HG03469 (cell line): ENCODE measurements at regions not wholly inside any gene's neighbourhood (a gene's known extent, or its start where the extent isn't known, plus 50 kb on each side); places are given as distances from the start of the nearest gene placed in this dataset.
"Not testable (repeated sequence)": the region's sequence is repeated elsewhere in the genome, so short reads cannot be mapped to it uniquely, and the experiment has no call there.

Experiments
- ATAC-seq: cut with Tn5 transposase; IDR thresholded peaks from one replicate; pipeline ENCODE4 v1.9.1; 2021; ENCODE audit warnings: mild to moderate bottlenecking, moderate library complexity, moderate number of reproducible peaks; ENCODE audit not compliant: unreplicated experiment

- ATAC-seq, result no peak
Observed at GRCh38 chr6:27679964-27680694, 207.2 kb upstream of the ZNF184 start.

DNA sequence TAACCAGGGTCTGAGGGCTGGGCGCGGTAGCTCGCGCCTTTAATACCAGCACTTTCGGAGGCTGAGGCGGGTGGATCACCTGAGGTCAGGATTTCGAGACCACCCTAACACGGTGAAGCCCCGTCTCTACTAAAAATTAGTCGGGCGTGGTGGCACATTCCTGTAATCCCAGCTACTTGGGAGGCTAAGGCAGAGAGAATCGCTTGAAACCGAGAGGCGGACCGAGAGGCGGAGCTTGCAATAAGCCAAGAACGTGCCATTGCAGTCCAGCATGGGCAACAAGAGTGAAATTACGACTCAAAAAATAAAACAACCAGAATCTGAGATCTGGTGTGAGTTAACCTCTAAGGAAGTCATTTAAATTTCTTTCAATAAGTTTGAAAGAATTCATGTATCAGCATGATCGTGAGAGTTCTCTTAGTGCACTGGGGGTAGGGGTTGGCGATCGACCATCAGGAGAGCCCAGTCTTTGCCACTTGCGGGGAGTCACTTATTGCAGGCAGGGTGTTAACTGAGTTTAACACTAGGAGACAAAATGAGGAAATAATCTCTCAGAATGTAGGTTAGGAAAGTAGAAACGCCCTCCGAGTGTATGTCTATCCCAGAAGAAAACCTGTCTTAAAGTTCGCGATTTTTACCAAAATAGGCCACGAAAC, 206.5 kb upstream of the ZNF184 start:
- ATAC-seq, result no peak

GRCh38 chr6:27678469-27678868, 205.6 kb upstream of the ZNF184 start:
- no peak for ATAC-seq

DNA sequence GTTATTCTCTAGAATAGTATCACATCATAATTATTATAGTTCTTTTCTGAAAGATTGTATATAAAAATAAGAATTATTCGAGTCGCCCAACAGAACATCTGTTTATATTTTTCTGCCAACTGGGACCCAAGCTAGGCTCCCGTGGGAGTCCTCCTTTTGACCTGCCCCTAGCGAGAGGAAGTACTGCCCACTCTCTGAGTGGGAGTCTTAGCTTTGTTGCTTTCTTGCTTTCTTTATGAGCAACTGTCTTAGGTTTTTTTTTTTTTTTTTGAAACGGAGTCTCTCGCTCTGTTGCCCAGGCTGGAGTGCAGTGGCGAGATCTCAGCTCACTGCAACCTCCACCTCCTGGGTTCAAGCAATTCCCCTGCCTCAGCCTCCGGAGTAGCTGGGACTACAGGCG, 202.0 kb upstream of the ZNF184 start:
- ATAC-seq, result no peak

DNA sequence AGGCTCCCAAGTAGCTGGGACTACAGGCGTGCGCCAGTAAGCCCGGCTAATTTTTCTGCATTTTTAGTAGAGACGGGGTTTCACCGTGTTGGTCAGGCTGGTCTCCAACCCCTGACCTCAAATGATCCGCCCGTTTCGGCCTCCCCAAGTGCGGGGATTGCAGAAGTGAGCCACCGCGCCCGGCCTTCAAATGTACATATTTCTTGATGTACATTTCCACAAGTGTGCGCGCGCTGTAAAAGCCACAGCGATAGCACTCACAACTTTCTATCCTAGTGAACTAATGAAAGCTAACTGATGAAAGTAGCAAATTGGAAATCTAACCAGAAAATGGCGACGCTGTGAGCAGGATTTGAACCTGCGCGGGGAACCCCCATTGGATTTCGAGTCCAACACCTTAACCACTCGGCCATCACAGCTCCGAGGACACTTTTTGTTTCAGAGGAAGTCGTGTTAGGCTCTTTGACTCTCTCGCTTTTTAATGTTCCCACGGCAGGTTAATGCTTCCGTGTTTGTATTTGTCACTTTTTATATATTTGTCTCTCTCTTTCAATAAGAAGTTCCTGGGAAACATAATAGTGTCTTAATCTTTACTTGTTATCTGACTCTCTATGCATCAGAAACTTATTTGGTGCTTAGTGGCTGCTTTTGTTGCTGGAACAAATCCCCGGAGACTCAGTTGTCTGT, 199.4 kb upstream of the ZNF184 start:
- peak; percentile 30 for ATAC-seq

GRCh38 chr6:27669624-27670301, 196.9 kb upstream of the ZNF184 start:
- no peak for ATAC-seq

GRCh38 chr6:27669295-27669623, 196.4 kb upstream of the ZNF184 start:
- ATAC-seq, result no peak

DNA sequence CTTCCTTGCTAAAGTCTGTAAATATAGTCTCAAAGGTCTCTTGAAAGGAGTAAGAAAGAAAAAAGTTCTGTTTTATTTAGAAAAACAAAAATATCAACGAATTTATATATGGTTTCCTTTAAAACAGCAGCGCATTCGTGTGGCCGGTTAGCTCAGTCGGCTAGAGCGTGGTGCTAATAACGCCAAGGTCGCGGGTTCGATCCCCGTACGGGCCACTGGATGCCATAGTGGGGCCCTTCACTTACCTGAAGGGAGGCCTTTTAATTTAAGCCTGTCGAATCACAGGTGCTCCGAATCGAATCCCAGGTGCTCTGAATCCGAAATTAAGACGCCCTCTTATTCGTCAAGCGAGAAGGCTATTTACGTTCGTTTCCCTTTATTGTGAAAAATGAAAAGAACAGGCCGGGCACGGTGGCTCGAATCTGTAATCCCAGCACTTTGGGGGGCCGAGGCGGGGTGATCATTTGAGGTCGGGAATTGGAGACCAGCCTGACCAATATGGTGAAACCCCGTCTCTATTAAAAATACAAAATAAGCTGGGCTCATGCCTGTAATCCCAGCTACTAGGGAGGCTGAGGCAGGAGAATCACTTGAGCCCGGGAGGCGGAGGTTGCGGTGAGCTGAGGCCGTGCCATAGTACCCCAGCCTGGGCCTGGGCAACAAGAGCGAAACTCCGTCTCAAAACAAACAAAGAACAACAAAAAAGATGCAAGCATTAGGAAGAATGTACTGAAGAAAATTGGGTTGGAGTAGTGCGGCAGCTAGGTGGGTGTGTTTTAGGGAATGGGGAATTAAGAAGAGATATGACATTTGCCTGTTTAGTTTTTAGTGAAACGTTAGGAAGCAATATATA, 195.8 kb upstream of the ZNF184 start:
- no peak for ATAC-seq

GRCh38 chr6:27667657-27668441, 194.9 kb upstream of the ZNF184 start:
- ATAC-seq, result no peak

DNA sequence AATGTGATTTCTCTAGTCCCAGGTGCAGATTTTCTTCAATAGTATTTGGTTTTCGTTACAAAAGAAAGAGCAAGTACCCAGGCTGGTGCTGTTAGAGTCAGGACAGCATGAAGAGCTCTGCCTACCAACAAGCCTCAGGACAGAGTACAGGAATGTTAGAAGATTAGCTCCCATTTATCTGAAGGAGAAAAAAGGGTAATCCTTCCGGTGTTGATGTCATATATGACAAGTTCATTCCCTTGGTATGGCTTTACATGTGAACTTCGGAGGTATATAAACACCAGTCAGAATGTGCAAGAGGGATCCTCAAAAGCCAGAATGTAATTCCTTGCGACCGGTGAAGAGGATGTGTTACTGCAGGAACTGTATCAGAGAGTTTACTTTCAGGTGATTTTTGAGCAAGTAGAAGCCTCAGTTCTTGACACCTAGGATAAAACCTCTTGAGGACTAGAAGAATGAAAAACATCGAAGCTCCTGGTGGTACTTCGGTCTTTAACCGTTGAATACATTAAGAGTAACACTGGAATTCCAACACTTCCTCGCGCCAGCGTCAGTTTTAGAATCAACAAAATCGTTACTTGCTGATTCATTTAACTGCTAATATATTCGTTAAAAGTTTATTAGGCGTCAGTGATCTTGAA, 194.2 kb upstream of the ZNF184 start:
- no peak for ATAC-seq

DNA sequence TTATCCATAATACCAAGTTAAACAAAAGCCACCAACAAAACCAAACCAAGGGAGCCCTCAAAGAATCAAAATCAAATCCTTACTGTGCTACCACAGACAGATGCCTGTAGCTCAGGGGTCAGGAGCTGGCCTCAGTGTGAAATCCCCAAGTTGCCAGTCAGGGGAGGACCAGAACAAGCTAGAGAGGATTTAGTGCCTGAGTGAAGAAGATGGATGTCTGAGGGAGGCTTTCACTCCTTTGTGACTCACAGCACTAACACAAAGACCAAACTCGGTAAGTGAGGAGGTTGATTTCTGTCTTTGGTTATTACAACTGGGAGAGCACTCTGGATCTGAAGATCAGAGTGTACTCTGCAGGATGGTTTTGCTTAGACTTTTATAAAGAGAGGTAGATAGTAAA, 189.9 kb upstream of the ZNF184 start:
- no peak for ATAC-seq

DNA sequence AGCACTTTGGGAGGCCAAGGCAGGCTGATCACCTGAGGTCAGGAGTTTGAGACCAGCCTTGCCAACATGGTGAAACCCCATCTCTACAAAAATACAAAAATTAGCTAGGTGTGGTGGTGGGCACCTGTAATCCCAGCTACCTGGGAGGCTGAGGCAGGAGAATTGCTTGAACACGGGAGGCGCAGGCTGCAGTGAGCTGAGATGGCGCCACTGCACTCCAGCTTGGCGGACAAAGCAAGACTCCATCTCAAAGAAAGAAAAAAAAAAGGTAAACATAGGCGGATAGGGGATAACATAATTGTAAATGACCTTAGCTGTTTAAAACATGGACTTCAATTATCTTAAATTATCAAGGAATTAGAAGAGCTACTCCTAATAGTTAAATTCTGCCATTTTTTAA, 189.3 kb upstream of the ZNF184 start:
- not testable (repeated sequence) for ATAC-seq

GRCh38 chr6:27653143-27653825, 180.4 kb upstream of the ZNF184 start:
- ATAC-seq, result not testable (repeated sequence)

GRCh38 chr6:27651371-27651732, 178.4 kb upstream of the ZNF184 start:
- no peak for ATAC-seq

DNA sequence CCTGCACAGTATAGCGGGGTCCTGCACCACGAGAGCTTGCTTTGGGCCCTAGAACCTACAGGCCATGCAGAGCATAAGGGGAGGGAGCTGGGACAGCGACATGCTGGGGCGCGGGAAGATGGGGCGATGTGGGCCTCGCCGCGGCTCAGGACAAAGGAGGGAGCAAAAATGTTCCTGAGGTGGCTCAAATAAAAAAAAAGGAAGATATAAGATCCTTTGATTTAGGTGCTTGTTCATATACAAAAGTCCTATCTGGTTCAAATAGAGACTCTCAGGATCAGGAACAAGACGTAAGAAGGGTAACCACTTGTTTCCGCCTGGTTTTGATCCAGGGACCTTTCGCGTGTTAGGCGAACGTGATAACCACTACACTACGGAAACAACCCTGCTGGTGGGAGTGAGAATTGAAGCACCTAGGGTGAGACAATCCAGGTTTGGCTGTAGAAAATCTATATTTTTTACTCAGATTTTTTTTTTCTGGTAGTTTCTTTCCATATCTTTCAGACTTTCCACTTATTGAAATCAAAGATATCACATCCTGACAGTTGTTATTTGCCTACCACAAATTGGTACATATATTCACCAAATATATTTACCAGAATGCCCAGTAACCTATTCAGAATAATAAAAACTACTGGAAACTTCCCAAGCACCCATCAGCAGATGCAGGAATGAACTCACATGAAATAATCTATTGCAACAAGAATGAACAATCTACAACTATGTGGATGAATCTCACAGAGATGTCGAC, 177.9 kb upstream of the ZNF184 start:
- ATAC-seq, result no peak

GRCh38 chr6:27644528-27644927, 171.6 kb upstream of the ZNF184 start:
- ATAC-seq, result no peak

GRCh38 chr6:27642744-27643456, 170.0 kb upstream of the ZNF184 start:
- ATAC-seq, result no peak

DNA sequence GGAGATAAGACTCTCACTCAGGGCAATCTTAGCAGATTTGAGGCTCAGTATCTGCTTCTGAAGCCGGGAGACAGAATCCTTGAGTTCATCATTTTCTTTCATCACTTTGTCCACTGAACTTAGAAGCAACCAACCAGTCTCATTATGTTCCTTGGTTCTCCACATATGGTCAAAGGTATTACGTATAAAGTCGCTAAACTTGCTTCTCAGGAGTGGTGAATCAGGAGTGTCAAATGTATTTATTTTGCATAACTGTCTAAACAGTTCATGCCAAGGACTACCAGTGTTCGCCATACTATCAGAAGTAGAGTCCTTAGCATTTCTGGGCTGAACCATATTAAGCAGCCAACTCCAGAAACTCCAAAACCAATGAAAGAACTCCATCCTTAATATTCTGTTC, 163.0 kb upstream of the ZNF184 start:
- ATAC-seq, result not testable (repeated sequence)
